CD4-positive, alpha-beta T cell treated with Interleukin-12 subunit alpha and Interleukin-12 subunit beta, for 1 hour (primary cell): ENCODE measurements at regions not wholly inside any gene's neighbourhood (a gene's known extent, or its start where the extent isn't known, plus 50 kb on each side); places are given as distances from the start of the nearest gene placed in this dataset.

Experiments
- DNase-seq: peaks from one replicate; pipeline ENCODE4 v3.0.0-alpha.2; 2020

GRCh38 chr6:8780653-8781052 lies 345.3 kb upstream of the SLC35B3 start:
- DNase-seq, result no peak

GRCh38 chr6:8764733-8765132 lies 329.4 kb upstream of the SLC35B3 start:
- DNase-seq, result no peak

- DNase-seq, result no peak
Observed at GRCh38 chr6:8760951-8761350, 325.6 kb upstream of the SLC35B3 start.

GRCh38 chr6:8758412-8758811 lies 323.1 kb upstream of the SLC35B3 start:
- no peak for DNase-seq

GRCh38 chr6:8750627-8751026 lies 315.3 kb upstream of the SLC35B3 start:
- no peak for DNase-seq

GRCh38 chr6:8749465-8749864 lies 314.1 kb upstream of the SLC35B3 start:
- DNase-seq, result no peak

- no peak for DNase-seq
Observed at GRCh38 chr6:8743170-8743745, 307.9 kb upstream of the SLC35B3 start.

GRCh38 chr6:8739454-8739853 lies 304.1 kb upstream of the SLC35B3 start:
- DNase-seq, result no peak

- no peak for DNase-seq
Observed at GRCh38 chr6:8738951-8739350, 303.6 kb upstream of the SLC35B3 start.

GRCh38 chr6:8736156-8736895 lies 301.0 kb upstream of the SLC35B3 start:
- DNase-seq, result no peak

GRCh38 chr6:8733879-8734278 lies 298.5 kb upstream of the SLC35B3 start:
- no peak for DNase-seq

GRCh38 chr6:8731874-8732273 lies 296.5 kb upstream of the SLC35B3 start:
- DNase-seq, result no peak

- DNase-seq, result no peak
Observed at GRCh38 chr6:8710668-8711431, 275.5 kb upstream of the SLC35B3 start.

GRCh38 chr6:8707956-8708772 lies 272.8 kb upstream of the SLC35B3 start:
- DNase-seq, result no peak

GRCh38 chr6:8707369-8707768 lies 272.0 kb upstream of the SLC35B3 start:
- DNase-seq, result no peak

GRCh38 chr6:8705435-8706020 lies 270.2 kb upstream of the SLC35B3 start:
- DNase-seq, result no peak

- DNase-seq, result no peak
Observed at GRCh38 chr6:8703059-8703458, 267.7 kb upstream of the SLC35B3 start.

GRCh38 chr6:8688821-8689220 lies 253.5 kb upstream of the SLC35B3 start:
- no peak for DNase-seq

- DNase-seq, result no peak
Observed at GRCh38 chr6:8686077-8686476, 250.7 kb upstream of the SLC35B3 start.

GRCh38 chr6:8683204-8683603 lies 247.9 kb upstream of the SLC35B3 start:
- no peak for DNase-seq

- DNase-seq, result no peak
Observed at GRCh38 chr6:8679823-8680222, 244.5 kb upstream of the SLC35B3 start.

GRCh38 chr6:8678466-8678865 lies 243.1 kb upstream of the SLC35B3 start:
- DNase-seq, result no peak

GRCh38 chr6:8674126-8674525 lies 238.8 kb upstream of the SLC35B3 start:
- no peak for DNase-seq
